NCI-H524 (cell line): ENCODE measurements at regions not wholly inside any gene's neighbourhood (a gene's known extent, or its start where the extent isn't known, plus 50 kb on each side); places are given as distances from the start of the nearest gene placed in this dataset.
A peak's percentile ranks its signal among the peaks of the same experiment; 100 is the strongest.
"Not testable (repeated sequence)": the region's sequence is repeated elsewhere in the genome, so short reads cannot be mapped to it uniquely, and the experiment has no call there.

Experiments
- DNase-seq, 2 experiments: peaks; one replicate each; lab custom pipeline; 2025; lab: John Stamatoyannopoulos, UW

DNA sequence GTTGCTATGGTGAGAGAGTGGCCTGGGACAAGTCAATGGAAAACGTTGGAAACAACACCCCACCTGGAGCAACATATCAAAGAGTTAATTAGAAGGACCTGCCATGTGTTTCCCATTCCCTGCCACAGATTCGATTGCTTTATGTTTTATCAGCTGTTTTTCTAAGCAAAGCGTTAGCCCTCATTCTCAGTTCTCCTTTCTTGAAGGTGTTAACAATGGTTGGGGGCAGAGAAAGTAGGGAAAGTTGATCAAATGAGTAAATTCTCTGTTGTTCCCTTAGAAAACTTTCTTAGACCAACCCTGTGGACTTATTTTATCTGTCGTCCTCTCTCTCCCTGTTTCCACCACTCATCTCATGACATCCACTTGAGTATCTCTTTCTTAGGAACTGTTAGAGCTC lies 102.5 kb downstream of the ADAMTS15 start:
- no peak for DNase-seq

GRCh38 chr11:130551388-130551787 lies 102.9 kb downstream of the ADAMTS15 start:
- DNase-seq = no peak

- no peak for DNase-seq
Measured at GRCh38 chr11:130553306-130553705, 104.9 kb downstream of the ADAMTS15 start.

- no peak for DNase-seq
Measured at GRCh38 chr11:130554241-130555055, 106.0 kb downstream of the ADAMTS15 start.

DNA sequence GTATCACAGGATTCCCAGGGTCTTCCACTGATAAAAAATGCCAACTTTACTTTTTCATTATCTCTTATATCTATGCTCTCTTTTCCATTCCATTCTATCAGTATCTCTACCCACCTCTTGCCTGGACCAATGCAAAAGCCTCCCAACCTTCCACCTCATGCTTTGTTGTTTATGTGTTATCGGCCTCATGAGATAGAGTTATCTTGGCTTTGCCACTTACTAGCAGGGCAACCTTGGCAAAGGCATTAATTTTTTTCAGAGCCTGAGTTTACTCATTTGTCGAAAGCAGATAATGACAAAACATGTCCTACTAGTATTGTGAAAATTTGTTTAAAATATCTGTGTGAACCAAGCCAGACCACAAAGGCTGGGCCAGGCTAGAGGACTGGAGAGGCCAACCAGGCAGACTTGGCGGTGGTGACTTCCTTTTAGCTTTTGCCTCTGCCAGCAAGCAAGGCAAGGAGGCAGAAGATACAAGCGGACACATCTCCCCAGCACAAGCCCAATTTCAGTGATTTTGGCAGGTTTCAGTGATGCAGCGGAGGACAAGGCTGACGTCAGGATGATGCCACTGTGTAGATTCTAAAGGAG lies 106.9 kb downstream of the ADAMTS15 start:
- no peak for DNase-seq

GRCh38 chr11:130560000-130560780 lies 111.7 kb downstream of the ADAMTS15 start:
- no peak for DNase-seq

DNA sequence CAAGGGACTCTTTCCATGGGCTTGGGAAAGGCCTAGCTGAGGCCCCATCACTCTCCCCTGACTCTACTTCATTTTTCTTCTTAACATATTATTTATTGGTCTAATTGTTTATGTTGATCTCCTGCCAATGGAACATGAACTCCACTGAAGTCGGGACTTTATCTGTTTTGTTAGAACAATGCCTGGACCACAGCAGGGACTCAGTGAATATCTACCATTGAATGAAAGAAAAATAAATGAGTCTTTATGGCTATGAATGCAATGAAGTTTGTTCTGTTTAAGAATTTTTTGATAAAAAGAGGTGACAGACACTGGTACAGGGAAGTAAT lies 112.3 kb downstream of the ADAMTS15 start:
- no peak for DNase-seq

- no peak for DNase-seq
Measured at GRCh38 chr11:130561441-130561881, 113.0 kb downstream of the ADAMTS15 start.

GRCh38 chr11:130562549-130562948 lies 114.1 kb downstream of the ADAMTS15 start:
- no peak for DNase-seq

- not testable (repeated sequence) for DNase-seq
Measured at GRCh38 chr11:130566360-130566759, 117.9 kb downstream of the ADAMTS15 start.

GRCh38 chr11:130571519-130571918 lies 123.1 kb downstream of the ADAMTS15 start:
- DNase-seq = no peak

DNA sequence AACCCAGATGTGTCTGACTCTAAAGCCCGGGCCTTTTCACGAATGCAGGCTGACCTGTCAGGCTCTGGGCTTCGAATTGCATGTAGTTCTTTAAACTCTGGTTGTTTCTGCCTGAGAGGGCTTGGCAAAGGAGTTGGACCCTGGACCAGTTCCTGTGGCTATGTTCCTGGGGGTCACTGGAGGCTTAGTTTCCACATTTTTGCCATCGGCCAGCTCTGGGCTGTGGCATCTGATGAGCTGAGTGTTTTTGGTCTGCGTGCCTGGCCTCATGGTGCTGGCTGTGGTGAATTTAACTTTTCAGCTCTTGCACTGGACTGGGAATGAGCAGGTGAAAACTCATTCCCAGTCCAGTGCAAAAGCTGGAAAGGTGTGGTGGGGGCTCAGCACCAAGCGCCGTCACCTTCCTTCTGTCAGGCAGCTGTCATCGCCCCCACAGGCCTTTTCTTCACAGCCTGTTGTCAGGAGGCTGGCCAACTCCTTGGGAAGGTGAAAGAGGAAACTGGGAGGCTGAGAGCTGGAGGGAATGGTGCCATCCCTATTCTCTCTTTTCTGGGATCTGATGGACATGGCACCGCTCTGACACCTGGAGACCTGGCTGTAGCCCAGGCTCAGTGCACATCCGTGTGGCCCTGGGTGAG lies 123.6 kb downstream of the ADAMTS15 start:
- no peak for DNase-seq

DNA sequence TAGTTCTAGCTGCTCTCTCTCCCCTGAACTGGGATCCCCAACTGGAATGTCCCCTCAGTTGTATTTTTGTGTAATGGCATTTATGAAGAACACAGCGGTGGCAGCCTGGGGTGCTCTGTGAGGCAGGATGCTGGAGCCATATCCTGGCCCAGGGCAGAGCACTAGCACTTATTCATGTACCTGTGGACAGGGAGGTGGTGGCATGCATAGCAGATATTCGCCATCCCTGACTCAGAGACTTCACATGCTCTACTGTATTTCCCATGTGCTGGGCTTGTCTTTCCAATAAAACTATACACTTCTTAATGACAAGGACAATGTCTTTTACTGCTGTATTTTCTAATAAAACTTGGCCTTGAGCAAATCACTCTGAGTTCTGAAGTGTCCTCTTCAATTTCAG lies 125.3 kb downstream of the ADAMTS15 start:
- DNase-seq = no peak

DNA sequence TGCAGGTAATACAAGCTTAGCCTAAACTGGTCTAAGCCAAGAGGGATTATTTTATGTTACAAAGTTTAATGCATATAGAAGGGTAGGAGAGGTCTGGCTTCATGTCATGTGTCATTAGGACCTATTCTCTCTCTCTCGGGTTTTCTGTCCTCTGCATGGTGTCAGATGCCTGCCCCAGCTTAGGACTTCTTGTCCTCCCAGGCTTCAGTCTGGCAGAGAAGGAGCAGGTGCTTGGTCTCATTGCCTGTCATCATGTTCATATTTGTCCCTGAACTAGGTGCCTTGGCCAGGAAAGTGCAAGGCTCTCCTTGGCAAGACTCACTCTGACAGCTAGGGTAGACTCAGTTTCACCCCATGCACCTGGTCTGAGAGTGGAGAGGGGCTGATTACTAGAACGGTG lies 126.3 kb downstream of the ADAMTS15 start:
- DNase-seq = no peak

- no peak for DNase-seq
Measured at GRCh38 chr11:130576146-130576545, 127.7 kb downstream of the ADAMTS15 start.

GRCh38 chr11:130578738-130579368 lies 130.4 kb downstream of the ADAMTS15 start:
- DNase-seq = no peak

DNA sequence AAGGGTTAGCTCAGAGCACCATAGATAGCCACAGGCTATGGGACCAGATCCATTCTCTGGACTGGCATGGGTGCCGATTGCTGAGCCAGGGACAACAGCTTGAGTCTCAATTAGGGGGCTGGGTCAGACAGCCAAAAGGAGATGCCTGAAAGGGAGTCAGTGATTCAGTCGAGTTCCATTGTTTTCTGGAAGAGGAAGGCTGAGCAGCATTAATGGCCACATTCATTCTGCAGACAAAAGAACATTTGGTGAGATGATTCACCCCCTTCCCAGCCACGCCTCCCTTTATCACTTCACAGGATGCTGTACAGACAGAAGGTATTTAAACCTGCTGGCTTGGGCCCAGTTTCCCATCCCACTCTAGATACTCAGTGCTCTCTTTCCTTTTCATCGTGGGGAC lies 131.9 kb downstream of the ADAMTS15 start:
- peak; percentile 46 to 65 for DNase-seq

GRCh38 chr11:130580891-130581492 lies 132.5 kb downstream of the ADAMTS15 start:
- DNase-seq = peak in 1 of 2 experiments; percentile 60

DNA sequence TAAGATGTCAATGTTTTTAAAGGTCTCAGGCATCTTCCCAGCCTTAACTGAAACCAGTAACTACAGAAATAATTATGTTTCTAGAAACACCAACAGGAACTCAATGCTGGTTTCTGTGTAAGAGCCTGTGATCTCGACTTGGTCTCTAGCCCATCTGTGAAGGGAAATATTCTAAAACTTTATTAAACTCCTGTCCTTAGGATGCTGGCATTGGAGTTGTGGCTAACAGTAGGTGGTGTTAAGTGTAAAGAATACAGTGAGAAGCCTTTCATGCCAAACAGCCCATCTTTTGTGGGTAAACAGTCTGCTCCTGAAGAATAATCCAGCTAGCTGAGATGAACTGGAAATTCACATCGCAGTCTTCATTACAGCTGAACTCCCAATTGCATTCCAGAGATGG lies 133.2 kb downstream of the ADAMTS15 start:
- no peak for DNase-seq

DNA sequence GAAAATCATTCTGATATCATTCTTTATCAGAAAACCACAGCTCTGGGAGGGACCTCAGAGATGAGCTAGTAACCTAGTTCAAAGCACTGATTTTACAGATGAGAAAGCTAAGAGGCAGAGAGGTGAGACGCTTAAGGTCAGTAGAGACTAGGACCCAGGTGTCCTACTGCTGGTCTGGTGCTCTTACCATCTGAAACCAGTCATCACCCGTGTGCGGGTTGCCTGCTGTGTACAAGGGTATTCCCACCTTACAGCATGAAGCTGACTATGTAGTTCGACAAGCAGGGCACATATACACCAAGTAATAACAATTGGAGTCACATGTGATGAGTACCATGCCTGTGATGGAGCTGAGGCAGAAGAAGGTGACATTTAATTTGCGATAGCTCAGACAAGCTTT lies 133.7 kb downstream of the ADAMTS15 start:
- no peak for DNase-seq

DNA sequence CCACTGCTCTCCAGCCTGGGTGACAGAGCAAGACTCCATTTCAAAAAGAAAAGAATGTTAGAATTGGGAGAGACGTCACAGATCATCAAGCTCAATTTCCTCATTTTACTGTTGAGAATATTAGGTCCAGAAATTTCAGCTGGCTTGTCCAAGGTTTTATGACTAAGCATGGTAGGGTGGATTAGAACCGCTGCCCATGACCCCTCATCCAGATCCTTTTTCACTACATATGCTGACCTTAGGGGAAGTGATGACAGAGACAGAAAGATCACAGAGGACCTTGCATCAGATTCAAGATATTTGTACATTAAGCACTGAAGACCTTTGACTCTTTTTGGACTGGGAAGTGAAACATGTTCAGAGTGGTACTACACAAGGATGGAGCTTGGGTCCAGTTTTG lies 134.5 kb downstream of the ADAMTS15 start:
- DNase-seq = no peak

DNA sequence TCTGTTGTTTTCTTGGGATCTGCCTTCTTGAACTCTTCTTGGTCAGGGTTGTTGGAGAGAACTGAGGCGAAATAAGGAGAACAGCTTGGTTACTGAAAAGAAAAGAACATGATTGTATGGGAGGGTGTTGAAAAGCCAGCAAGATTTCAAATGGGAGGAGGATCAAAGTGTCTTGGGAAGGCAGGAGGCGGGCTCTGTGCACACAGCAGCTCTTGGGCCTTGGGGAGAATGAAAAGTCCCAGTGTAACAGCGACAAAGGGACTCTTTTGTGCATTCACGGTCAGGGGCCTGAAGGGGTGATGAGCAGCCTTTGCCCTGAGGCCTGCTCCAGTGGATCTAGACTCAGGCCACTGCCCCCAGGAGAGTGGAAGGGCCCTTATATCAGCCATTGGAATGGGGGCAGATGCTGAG lies 135.4 kb downstream of the ADAMTS15 start:
- DNase-seq = no peak
